ENCODE measurements at regions not wholly inside any gene's neighbourhood (a gene's known extent, or its start where the extent isn't known, plus 50 kb on each side); places are given as distances from the start of the nearest gene placed in this dataset.

- ATAC-seq (no peak), DNase-seq (no peak)
- Histone ChIP-seq H3K27me3 (no peaks in the 10 kb centered on the region), H3K4me3 (no peak overlapping the region), H3K27ac (no peak overlapping the region), H3K4me1 (no peaks in the 10 kb centered on the region), H3K9me3 (no peaks in the 10 kb centered on the region), H3K36me3 (no peaks in the 10 kb centered on the region)
- TF ChIP-seq CTCF (IDR thresholded peaks at IDR 0.05), result no peak
- no peak for TF ChIP-seq POLR2A (IDR thresholded peaks at IDR 0.05)
- intact Hi-C loops (cut with DNase I), result no loop called here
- 90% methylated on average over 2 of the region's 13 CpGs for WGBS (ENCODE audit: insufficient coverage, low coverage, low lambda C conversion rate, missing lambda C conversion rate)
Observed at GRCh38 chr14:21807975-21808374, 134.4 kb upstream of the OR4E1 start.

GRCh38 chr14:21804981-21805380 lies 131.4 kb upstream of the OR4E1 start:
- Histone ChIP-seq H3K4me3 (no peak overlapping the region), H3K4me1 (no peaks in the 10 kb centered on the region), H3K27me3 (no peaks in the 10 kb centered on the region), H3K9me3 (no peaks in the 10 kb centered on the region), H3K27ac (no peak overlapping the region), H3K36me3 (no peaks in the 10 kb centered on the region)
- no peak for DNase-seq
- no peak for ATAC-seq
- intact Hi-C loops (cut with DNase I), result no loop called here
- 48% methylated on average over 2 of the region's 2 CpGs for WGBS (ENCODE audit: insufficient coverage, low coverage, low lambda C conversion rate, missing lambda C conversion rate)
- no peak for TF ChIP-seq POLR2A (IDR thresholded peaks at IDR 0.05)
- TF ChIP-seq CTCF (IDR thresholded peaks at IDR 0.05), result no peak

GRCh38 chr14:21802441-21802840 lies 128.8 kb upstream of the OR4E1 start:
- no peak overlapping the region for H3K4me3 ChIP-seq
- H3K27ac ChIP-seq, result no peak overlapping the region
- no peaks in the 10 kb centered on the region for H3K4me1 ChIP-seq
- H3K9me3 ChIP-seq, result no peaks in the 10 kb centered on the region
- 38% methylated on average over 1 of the region's 1 CpG for WGBS (ENCODE audit: insufficient coverage, low coverage, low lambda C conversion rate, missing lambda C conversion rate)
- TF ChIP-seq POLR2A (IDR thresholded peaks at IDR 0.05) (no peak), CTCF (IDR thresholded peaks at IDR 0.05) (no peak)
- DNase-seq, result no peak
- no peaks in the 10 kb centered on the region for H3K36me3 ChIP-seq
- H3K27me3 ChIP-seq, result no peaks in the 10 kb centered on the region
- intact Hi-C loops (cut with DNase I), result no loop called here
- no peak for ATAC-seq

GRCh38 chr14:21796916-21797315 lies 123.3 kb upstream of the OR4E1 start:
- Histone ChIP-seq H3K4me1 (no peaks in the 10 kb centered on the region), H3K27me3 (no peaks in the 10 kb centered on the region), H3K4me3 (no peak overlapping the region), H3K27ac (no peak overlapping the region), H3K36me3 (no peaks in the 10 kb centered on the region), H3K9me3 (no peaks in the 10 kb centered on the region)
- no peak for TF ChIP-seq POLR2A (IDR thresholded peaks at IDR 0.05)
- TF ChIP-seq CTCF (IDR thresholded peaks at IDR 0.05), result no peak
- DNase-seq (no peak), ATAC-seq (no peak)
- intact Hi-C loops (cut with DNase I), result no loop called here
- WGBS (ENCODE audit: insufficient coverage, low coverage, low lambda C conversion rate, missing lambda C conversion rate), result 46% methylated on average over 2 of the region's 2 CpGs

GRCh38 chr14:21795456-21795855 lies 121.8 kb upstream of the OR4E1 start:
- DNase-seq, result no peak
- intact Hi-C loops (cut with DNase I), result no loop called here
- Histone ChIP-seq H3K27ac (no peak overlapping the region), H3K36me3 (no peaks in the 10 kb centered on the region), H3K27me3 (no peaks in the 10 kb centered on the region), H3K4me3 (no peak overlapping the region), H3K9me3 (no peaks in the 10 kb centered on the region), H3K4me1 (no peaks in the 10 kb centered on the region)
- TF ChIP-seq POLR2A (IDR thresholded peaks at IDR 0.05), result no peak
- no peak for TF ChIP-seq CTCF (IDR thresholded peaks at IDR 0.05)
- 25% methylated on average over 2 of the region's 2 CpGs for WGBS (ENCODE audit: insufficient coverage, low coverage, low lambda C conversion rate, missing lambda C conversion rate)
- no peak for ATAC-seq
